ENCODE measurements at regions not wholly inside any gene's neighbourhood (a gene's known extent, or its start where the extent isn't known, plus 50 kb on each side); places are given as distances from the start of the nearest gene placed in this dataset.

- Histone ChIP-seq H4K20me1 (ENCODE audit: insufficient read depth, low read length, poor library complexity, severe bottlenecking) (no peaks in the 10 kb centered on the region), H3K9me3 (ENCODE audit: insufficient read depth, low read depth, low read length) (no peaks in the 10 kb centered on the region), H3K4me3 (ENCODE audit: low read length, poor library complexity, severe bottlenecking) (no peak overlapping the region), H3K27me3 (ENCODE audit: insufficient read depth, low read length, poor library complexity, severe bottlenecking) (no peaks in the 10 kb centered on the region), H3K4me1 (ENCODE audit: insufficient read depth, low read length, poor library complexity, severe bottlenecking) (no peaks in the 10 kb centered on the region), H3K9me2 (replicated peaks; ENCODE audit: low read depth, low read length) (no peaks in the 10 kb centered on the region), H3F3A (ENCODE audit: low read depth) (no peaks in the 10 kb centered on the region), H3K36me3 (ENCODE audit: insufficient read depth, low read length) (no peaks in the 10 kb centered on the region), H2AFZ (ENCODE audit: low read length) (no peak overlapping the region), H3K4me2 (ENCODE audit: low read depth, low read length, poor library complexity, severe bottlenecking) (no peak overlapping the region), H3K9ac (ENCODE audit: low read depth, low read length, poor library complexity, severe bottlenecking) (no peak overlapping the region), H3K79me2 (ENCODE audit: insufficient read depth, low read length) (no peaks in the 10 kb centered on the region)
- no peak for TF ChIP-seq EZH2phosphoT487 (IDR thresholded peaks at IDR 0.05; ENCODE audit: borderline replicate concordance)
Observed at GRCh38 chr6:164086076-164086887, 671.8 kb downstream of the QKI start.

DNA sequence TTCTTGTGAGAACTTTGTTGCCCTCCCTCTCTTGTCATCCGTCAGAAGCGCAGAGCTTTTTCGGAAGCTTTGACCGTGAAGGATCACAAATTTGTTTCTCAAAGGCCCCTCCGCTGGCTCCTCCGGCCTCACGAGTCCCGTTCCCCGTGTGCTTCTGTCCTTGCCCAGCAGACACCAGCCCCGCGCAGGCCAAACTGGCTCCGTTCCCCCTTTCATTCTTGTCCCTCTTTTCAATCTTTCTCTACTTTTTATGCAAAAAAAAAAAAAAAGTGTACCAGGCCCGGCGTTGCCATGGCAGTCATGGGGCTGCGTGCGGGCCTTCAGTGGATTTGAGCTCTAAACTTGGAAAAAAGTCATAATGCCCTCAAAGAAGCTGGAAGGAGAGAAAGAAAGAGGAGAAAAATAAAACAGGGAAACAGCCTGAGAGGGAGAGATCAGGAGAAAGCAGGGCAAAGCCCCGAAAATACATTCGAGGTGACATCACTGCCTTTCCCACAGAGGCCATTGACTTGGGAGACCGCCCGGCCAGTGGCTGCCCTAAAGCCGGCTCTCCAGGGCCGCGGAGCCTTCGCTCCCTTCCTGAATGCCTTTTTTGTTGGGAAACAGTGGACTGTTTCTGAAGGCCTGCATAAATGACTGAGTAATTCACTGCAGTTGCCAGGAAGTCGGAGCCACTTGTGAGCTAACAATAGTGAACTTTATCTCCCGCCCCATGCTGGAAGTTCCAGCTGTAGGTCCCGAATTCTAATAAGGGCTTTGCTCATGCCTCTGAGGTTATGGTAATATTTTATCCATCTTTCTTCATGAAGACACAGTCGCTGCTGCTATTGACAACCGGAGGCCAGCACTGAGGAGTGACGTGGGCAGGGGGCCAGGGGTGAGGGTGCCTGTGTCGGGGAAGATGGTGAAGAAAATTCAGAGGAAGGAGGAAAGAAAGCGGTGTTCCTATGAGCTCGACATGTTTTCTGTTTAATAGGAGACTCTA lies 670.9 kb downstream of the QKI start:
- H3K4me1 ChIP-seq (ENCODE audit: insufficient read depth, low read length, poor library complexity, severe bottlenecking), result no peaks in the 10 kb centered on the region
- no peak overlapping the region for H2AFZ ChIP-seq (ENCODE audit: low read length)
- no peak overlapping the region for H3K9ac ChIP-seq (ENCODE audit: low read depth, low read length, poor library complexity, severe bottlenecking)

DNA sequence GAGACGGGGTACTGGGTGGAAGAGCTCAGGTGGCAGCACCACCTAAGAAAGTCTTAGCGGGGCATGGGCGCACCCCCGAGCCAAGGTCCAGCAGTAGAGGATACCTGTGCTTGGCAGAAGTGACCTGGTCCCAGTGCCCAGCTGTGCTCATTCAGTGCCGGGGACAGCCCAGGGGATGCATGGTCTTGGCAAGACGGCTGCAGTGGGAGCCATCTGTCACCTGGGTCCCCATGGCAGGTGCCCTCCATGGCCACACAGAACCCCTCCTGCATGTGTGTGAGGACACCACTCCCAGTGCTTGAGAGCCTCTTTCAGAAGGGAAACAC lies 664.7 kb downstream of the QKI start:
- H3K79me2 ChIP-seq (ENCODE audit: insufficient read depth, low read length), result no peaks in the 10 kb centered on the region
- H3K9ac ChIP-seq (ENCODE audit: low read depth, low read length, poor library complexity, severe bottlenecking), result no peak overlapping the region
- H3F3A ChIP-seq (ENCODE audit: low read depth), result no peaks in the 10 kb centered on the region
- TF ChIP-seq, protein P1, sequence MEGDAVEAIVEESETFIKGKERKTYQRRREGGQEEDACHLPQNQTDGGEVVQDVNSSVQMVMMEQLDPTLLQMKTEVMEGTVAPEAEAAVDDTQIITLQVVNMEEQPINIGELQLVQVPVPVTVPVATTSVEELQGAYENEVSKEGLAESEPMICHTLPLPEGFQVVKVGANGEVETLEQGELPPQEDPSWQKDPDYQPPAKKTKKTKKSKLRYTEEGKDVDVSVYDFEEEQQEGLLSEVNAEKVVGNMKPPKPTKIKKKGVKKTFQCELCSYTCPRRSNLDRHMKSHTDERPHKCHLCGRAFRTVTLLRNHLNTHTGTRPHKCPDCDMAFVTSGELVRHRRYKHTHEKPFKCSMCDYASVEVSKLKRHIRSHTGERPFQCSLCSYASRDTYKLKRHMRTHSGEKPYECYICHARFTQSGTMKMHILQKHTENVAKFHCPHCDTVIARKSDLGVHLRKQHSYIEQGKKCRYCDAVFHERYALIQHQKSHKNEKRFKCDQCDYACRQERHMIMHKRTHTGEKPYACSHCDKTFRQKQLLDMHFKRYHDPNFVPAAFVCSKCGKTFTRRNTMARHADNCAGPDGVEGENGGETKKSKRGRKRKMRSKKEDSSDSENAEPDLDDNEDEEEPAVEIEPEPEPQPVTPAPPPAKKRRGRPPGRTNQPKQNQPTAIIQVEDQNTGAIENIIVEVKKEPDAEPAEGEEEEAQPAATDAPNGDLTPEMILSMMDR (conservative IDR thresholded peaks at IDR 0.05; ENCODE audit: low read length), result no peak
- no peak for TF ChIP-seq EZH2phosphoT487 (IDR thresholded peaks at IDR 0.05; ENCODE audit: borderline replicate concordance)
- no peak overlapping the region for H2AFZ ChIP-seq (ENCODE audit: low read length)
- H3K27me3 ChIP-seq (ENCODE audit: insufficient read depth, low read length, poor library complexity, severe bottlenecking), result no peaks in the 10 kb centered on the region
- no peaks in the 10 kb centered on the region for H3K9me2 ChIP-seq (replicated peaks; ENCODE audit: low read depth, low read length)
- no peak overlapping the region for H3K4me2 ChIP-seq (ENCODE audit: low read depth, low read length, poor library complexity, severe bottlenecking)
- no peaks in the 10 kb centered on the region for H3K36me3 ChIP-seq (ENCODE audit: insufficient read depth, low read length)
- H3K9me3 ChIP-seq (ENCODE audit: insufficient read depth, low read depth, low read length), result no peaks in the 10 kb centered on the region; the same call in 1 of the 2 replicates
- no peak overlapping the region for H3K4me3 ChIP-seq (ENCODE audit: low read length, poor library complexity, severe bottlenecking)
- no peaks in the 10 kb centered on the region for H4K20me1 ChIP-seq (ENCODE audit: insufficient read depth, low read length, poor library complexity, severe bottlenecking)
- H3K4me1 ChIP-seq (ENCODE audit: insufficient read depth, low read length, poor library complexity, severe bottlenecking), result no peaks in the 10 kb centered on the region

More for the DNA sequence above, 670.9 kb downstream of the QKI start:
- H3K9me3 ChIP-seq (ENCODE audit: insufficient read depth, low read depth, low read length), result no peaks in the 10 kb centered on the region; the same call in 1 of the 2 replicates
- no peaks in the 10 kb centered on the region for H3K79me2 ChIP-seq (ENCODE audit: insufficient read depth, low read length)
- no peak overlapping the region for H3K4me3 ChIP-seq (ENCODE audit: low read length, poor library complexity, severe bottlenecking)
- H3K27me3 ChIP-seq (ENCODE audit: insufficient read depth, low read length, poor library complexity, severe bottlenecking), result no peaks in the 10 kb centered on the region
- no peaks in the 10 kb centered on the region for H3K36me3 ChIP-seq (ENCODE audit: insufficient read depth, low read length)
- no peaks in the 10 kb centered on the region for H3F3A ChIP-seq (ENCODE audit: low read depth)
- TF ChIP-seq, protein P1 (conservative IDR thresholded peaks at IDR 0.05; ENCODE audit: low read length), result no peak
- no peak for TF ChIP-seq EZH2phosphoT487 (IDR thresholded peaks at IDR 0.05; ENCODE audit: borderline replicate concordance)
- no peaks in the 10 kb centered on the region for H4K20me1 ChIP-seq (ENCODE audit: insufficient read depth, low read length, poor library complexity, severe bottlenecking)
- no peaks in the 10 kb centered on the region for H3K9me2 ChIP-seq (replicated peaks; ENCODE audit: low read depth, low read length)
- H3K4me2 ChIP-seq (ENCODE audit: low read depth, low read length, poor library complexity, severe bottlenecking), result no peak overlapping the region
